ENCODE measurements at regions not wholly inside any gene's neighbourhood (a gene's known extent, or its start where the extent isn't known, plus 50 kb on each side); places are given as distances from the start of the nearest gene placed in this dataset.

GRCh38 chr16:27718201-27719105, 168.5 kb downstream of the KATNIP start:
- peak; percentile 98 for DNase-seq (ENCODE audit: low spot score)

- no peak for DNase-seq (ENCODE audit: low spot score)
Observed at GRCh38 chr16:27719106-27719445, 169.1 kb downstream of the KATNIP start.

GRCh38 chr16:27720731-27721530, 171.0 kb downstream of the KATNIP start:
- peak; percentile 64 for DNase-seq (ENCODE audit: low spot score)

GRCh38 chr16:27721531-27722181, 171.7 kb downstream of the KATNIP start:
- no peak for DNase-seq (ENCODE audit: low spot score)

GRCh38 chr16:27722207-27722606, 172.3 kb downstream of the KATNIP start:
- no peak for DNase-seq (ENCODE audit: low spot score)

- no peak for DNase-seq (ENCODE audit: low spot score)
Observed at GRCh38 chr16:27722892-27723450, 173.0 kb downstream of the KATNIP start.

GRCh38 chr16:27723711-27724481, 174.0 kb downstream of the KATNIP start:
- no peak for DNase-seq (ENCODE audit: low spot score)

GRCh38 chr16:27724482-27725235, 174.7 kb downstream of the KATNIP start:
- peak; percentile 74 for DNase-seq (ENCODE audit: low spot score)

- no peak for DNase-seq (ENCODE audit: low spot score)
Observed at GRCh38 chr16:27725236-27726000, 175.5 kb downstream of the KATNIP start.

- no peak for DNase-seq (ENCODE audit: low spot score)
Observed at GRCh38 chr16:27726621-27727261, 176.8 kb downstream of the KATNIP start.

- no peak for DNase-seq (ENCODE audit: low spot score)
Observed at GRCh38 chr16:27727941-27728340, 178.0 kb downstream of the KATNIP start.

GRCh38 chr16:27728691-27729090, 178.7 kb downstream of the KATNIP start:
- DNase-seq (ENCODE audit: low spot score), result no peak

GRCh38 chr16:27729516-27730304, 179.8 kb downstream of the KATNIP start:
- DNase-seq (ENCODE audit: low spot score), result peak; percentile 69

- DNase-seq (ENCODE audit: low spot score), result no peak
Observed at GRCh38 chr16:27730661-27731210, 180.8 kb downstream of the KATNIP start.

- DNase-seq (ENCODE audit: low spot score), result no peak
Observed at GRCh38 chr16:27735031-27735430, 185.1 kb downstream of the KATNIP start.

GRCh38 chr16:27736431-27736830, 186.5 kb downstream of the KATNIP start:
- DNase-seq (ENCODE audit: low spot score), result no peak

GRCh38 chr16:27737513-27737912, 187.6 kb downstream of the KATNIP start:
- no peak for DNase-seq (ENCODE audit: low spot score)
